Activated CD8-positive, alpha-beta memory T cell treated with anti-CD3 and anti-CD28 coated beads for 1 hour (primary cell): ENCODE measurements at regions not wholly inside any gene's neighbourhood (a gene's known extent, or its start where the extent isn't known, plus 50 kb on each side); places are given as distances from the start of the nearest gene placed in this dataset.

ENCODE experiments used
- DNase-seq, 2 donors: peaks; one replicate each; pipeline ENCODE4 v3.0.0-alpha.2; 2020; ENCODE audit warnings: low read depth in 1 of 2; ENCODE audit errors: extremely low read depth in 1 of 2

DNA sequence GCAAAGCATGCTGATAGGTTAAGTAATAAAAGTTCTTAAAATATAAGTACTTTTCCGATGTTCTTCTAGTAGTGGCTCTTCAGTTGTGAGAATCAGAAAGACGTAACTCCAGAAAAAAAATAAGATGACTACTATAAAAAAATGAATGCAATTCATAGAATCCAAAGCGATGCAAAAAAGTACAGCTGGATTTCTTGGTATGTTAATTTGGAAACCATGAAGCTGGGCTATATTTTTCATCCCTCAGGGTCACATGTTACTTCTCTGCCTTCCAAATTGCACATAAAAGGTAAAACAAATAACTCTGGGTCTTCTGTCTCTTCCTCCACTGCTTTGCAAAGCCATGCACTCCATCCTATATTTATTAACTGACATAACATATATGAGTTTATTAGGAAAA, 843.9 kb upstream of the DPPA4 start:
- no peak for DNase-seq

DNA sequence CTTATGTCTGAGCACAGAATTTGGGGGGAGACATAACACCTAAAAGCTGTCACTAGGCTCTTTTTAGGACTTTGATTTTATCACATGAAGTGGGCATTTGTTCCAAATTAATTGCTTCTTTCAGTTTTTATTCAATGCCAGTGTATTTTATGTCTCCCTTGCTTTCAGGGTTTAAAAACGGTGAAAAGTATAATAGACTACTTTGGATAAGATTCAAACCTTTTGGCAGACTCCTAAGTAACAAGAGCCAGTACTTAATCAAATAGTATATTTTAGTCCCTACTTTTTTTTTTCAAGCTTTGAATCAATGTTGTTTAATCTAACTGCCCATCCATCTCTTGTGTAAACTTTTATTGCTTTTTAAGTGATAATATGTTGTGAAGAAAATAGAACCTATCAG, 847.2 kb upstream of the DPPA4 start:
- DNase-seq: no peak

DNA sequence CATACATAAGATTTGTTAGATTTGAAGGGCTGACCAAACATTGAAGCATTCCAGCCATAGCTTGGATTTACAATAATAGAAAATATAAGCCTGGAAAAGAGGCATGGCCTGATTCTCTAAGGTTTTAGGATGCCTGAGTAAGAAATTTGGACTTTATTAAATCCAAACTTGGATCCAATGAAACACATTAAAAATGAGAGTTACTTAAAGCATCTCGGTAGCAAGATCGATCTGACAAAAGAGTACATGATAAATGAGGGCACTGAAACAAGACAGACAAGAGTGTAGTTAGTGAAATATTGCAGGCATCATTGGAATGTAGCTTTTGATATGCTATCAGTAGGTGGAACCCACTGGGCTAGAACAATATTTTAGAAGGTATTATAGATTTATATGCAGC, 855.7 kb upstream of the DPPA4 start:
- no peak for DNase-seq

- no peak for DNase-seq
Observed at GRCh38 chr3:110198717-110199587, 861.6 kb upstream of the DPPA4 start.

GRCh38 chr3:110199588-110199943, 862.2 kb upstream of the DPPA4 start:
- no peak for DNase-seq

GRCh38 chr3:110210086-110210660, 861.4 kb upstream of the NECTIN3 start:
- no peak for DNase-seq

DNA sequence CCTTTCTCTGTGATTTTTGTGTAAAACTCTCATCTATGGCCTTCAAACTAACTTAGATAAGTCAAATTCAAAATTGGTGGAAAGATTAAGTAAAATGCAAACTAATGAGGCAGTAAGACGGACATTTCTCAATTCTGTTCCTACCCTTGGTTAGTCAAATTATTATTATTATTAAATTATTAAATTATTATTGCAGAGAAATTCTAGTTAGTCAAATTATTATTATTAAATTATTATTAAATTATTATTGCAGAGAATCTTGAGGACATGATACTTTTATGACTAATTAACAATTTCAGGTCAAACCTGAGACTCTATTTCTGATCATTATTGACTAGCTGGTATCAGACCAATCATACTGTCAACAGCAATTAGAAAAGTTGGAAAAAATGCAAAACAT, 845.0 kb upstream of the NECTIN3 start:
- DNase-seq: no peak

DNA sequence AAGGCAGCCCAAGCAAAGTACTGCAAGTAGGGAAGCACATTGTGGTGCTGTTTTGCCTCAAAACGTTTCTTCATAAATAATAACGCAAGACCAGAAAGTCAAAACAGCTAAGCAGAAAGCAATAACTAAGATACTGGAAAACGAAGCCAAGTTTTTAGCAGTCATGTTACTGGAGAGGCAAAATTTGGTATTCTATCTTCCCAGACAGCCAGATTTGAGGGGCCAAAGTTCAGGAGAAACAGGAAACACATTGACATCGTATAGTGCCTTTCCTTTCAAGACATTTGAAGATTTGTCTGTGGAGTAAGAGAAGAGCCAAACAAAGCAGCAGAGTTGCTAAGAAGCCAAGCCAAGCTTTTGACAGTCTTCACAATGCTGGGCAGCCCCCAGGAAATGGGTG, 843.6 kb upstream of the NECTIN3 start:
- no peak for DNase-seq

DNA sequence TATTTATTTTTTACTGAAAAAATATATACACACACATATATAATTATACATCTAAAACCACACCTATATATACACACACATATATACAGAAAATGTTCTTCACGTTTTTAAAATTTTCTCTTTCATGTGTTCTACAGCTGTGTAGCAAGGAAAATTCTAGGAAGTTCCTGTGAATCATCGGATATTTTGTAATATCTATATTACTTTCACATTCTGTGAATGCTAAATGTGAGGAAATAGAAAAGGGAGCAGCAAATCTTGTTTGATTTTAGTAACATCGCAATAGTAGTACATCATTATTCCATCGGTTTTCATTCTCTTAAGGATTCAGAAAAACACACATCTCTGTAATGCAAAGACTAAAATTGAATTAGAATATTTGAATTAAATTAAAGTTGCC, 836.8 kb upstream of the NECTIN3 start:
- DNase-seq: no peak

- no peak for DNase-seq
Observed at GRCh38 chr3:110236976-110237610, 834.5 kb upstream of the NECTIN3 start.

DNA sequence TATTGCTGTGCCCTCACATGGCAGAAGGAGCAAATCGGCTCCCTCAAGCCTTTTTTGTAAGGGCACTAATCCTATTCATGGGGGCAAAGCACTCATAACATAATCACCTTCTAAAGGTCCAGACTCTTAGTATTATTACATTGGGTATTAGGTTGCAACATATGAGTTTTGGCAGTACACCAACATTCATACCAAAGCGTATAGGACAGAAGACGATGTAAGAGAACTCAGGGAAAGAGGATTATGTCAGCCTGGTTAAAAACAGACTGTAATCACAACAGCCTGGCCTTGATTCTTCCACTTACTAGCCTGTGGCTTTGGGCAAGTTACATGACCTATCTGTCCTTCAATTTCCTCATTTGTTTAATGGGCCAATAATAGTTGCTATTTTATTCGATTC, 828.5 kb upstream of the NECTIN3 start:
- no peak for DNase-seq

DNA sequence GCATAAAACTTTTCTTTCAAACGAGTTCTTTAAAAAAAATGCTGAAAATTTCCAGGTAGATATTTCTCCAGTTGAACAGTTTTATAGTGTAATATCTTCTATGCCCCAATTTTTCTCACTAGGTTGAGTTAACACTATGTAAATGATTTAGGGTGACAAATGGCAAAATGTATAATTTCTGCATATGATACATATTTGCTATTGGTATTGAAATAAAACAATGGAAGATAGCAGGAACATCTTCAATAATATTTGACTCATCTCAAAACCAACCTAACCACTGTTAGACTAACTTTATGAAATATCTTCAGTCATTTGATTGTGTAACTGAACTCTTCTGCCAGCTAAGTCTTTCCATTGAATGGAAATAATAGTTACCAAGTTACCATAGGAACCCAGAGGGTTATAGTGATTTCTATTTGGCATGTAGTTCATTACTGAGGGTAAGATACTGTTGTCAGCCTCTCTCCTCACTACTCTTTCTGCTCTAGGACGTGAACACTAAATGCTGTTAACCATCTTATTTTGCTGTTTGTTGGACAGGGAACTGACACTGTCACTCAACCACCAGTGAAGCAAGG, 824.7 kb upstream of the NECTIN3 start:
- no peak for DNase-seq

DNA sequence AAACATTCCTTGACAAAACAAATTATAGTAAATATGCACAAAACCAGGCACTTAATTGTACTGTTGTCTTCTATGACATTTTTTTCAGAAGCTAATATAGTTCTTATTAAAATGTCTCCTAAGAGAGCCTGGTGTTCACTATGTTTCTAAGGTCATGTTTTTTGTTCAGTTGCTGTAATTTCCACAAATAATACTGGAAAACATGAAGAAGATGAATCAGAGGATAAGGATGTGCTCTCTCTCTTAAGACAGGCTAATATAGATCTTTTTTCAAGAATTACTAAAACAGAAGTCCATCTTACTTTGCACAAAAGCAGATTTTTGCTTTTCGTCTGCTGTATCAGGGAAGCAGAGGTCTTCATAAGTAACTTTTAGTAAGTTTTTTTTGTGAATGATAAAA, 823.0 kb upstream of the NECTIN3 start:
- no peak for DNase-seq

DNA sequence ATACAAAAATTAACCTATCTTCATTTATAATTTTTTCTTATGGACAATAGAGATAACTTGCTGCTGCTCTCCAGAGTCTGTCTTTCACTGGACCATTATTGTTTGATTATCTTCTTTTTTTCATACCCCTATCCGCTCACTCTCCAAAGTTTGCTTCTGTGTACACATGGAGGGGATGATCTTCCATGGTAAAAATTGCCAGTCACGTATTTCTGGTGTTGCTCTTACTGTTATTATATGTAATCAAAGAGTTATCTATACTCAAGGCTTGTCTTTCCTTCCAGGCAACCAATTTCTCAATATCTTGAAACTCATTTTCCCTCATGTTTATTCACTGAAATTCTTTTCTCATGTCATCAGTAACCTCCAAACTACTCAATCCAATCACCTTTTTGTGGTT, 817.8 kb upstream of the NECTIN3 start:
- DNase-seq: no peak

GRCh38 chr3:110254591-110254990, 817.0 kb upstream of the NECTIN3 start:
- no peak for DNase-seq

GRCh38 chr3:110261141-110261540, 810.5 kb upstream of the NECTIN3 start:
- DNase-seq: no peak

GRCh38 chr3:110262896-110263295, 808.7 kb upstream of the NECTIN3 start:
- DNase-seq: no peak

GRCh38 chr3:110265302-110265701, 806.3 kb upstream of the NECTIN3 start:
- no peak for DNase-seq

- no peak for DNase-seq
Observed at GRCh38 chr3:110267304-110267845, 804.2 kb upstream of the NECTIN3 start.

DNA sequence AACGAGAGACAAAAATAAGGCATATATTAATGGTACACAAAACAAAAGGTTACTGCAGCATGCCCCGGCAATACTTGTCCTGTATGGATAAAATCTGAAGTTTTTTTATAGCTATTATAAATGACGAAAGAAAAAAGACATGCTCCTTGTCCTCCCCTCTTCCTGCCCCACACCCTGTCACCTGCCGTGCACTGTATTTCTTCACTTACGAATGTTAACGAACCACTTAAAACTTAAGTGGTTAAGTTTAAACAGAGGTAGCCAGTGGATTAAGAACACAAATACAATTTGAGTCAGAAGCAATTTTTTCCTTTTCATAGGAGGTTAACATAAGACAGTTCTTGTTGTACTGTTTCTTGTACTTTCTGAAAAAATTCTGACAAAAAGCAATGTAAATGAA, 799.1 kb upstream of the NECTIN3 start:
- no peak for DNase-seq

DNA sequence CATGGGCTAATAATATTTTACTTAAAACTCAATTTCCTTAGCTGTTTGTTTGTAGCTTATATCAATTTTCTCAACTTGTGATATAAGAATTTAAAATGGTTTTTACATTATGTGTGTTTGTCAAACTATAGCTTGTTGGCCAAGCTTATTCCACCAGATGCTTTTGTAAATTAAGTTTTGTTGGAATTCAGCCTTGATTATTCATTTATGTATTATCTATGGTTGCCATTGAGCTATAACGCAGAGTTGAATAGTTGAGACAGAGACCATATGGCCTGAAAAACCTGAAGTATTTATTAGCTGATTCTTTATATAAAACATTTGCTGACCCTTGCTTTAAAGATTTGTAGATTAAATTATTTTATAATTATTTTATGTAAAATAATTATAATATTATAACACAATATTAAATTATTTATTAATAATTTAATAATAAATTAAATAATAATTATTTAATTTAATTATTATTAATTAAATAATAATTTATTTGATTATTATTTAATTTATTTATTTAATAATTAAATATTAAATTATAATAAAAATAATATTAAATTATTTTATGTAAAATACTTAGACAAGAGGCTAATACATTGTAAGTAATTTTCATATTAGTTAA, 779.6 kb upstream of the NECTIN3 start:
- no peak for DNase-seq
